ENCODE measurements at regions not wholly inside any gene's neighbourhood (a gene's known extent, or its start where the extent isn't known, plus 50 kb on each side); places are given as distances from the start of the nearest gene placed in this dataset.

GRCh38 chr14:101460521-101460920 lies 100.8 kb upstream of the DIO3 start:
- TF ChIP-seq CTCF (IDR thresholded peaks at IDR 0.05) = no peak
- no peak for TF ChIP-seq POLR2A (IDR thresholded peaks at IDR 0.05)
